MCF 10A (cell line): ENCODE measurements at regions not wholly inside any gene's neighbourhood (a gene's known extent, or its start where the extent isn't known, plus 50 kb on each side); places are given as distances from the start of the nearest gene placed in this dataset.

Experiments used
- BruUV-seq: library from RNA; stranded (reverse); fragments of 400-500 nt; replicated peaks from 2 replicates; lab custom pipeline; 2021; lab: Mats Ljungman, UMichigan
- CTCF ChIA-PET: fragments of 300-600 bp; sonication (Branson Sonifier 250); formaldehyde crosslinking; extraction: SDS; loops from one replicate; lab custom pipeline; 2021; ENCODE audit warnings: antibody characterized with exemption, inconsistent platforms; lab: Yijun Ruan, JAX
- POLR2A ChIA-PET: fragments of 300-600, 350-650 bp; sonication (Branson Sonifier 250); formaldehyde crosslinking; extraction: SDS; loops from one replicate; lab custom pipeline; 2020; ENCODE audit warnings: antibody characterized with exemption, inconsistent platforms; lab: Yijun Ruan, JAX
- DNase-seq: peaks from one replicate; pipeline ENCODE4 v3.0.0-alpha.2; 2018; ENCODE audit not compliant: unreplicated experiment
- H3K27ac Mint-ChIP-seq: one replicate; pipeline ENCODE4 v1.8.0; 2022; ENCODE audit warnings: mild to moderate bottlenecking, low read depth, mixed read lengths; ENCODE audit not compliant: unreplicated experiment
- H3K27me3 Mint-ChIP-seq: one replicate; pipeline ENCODE4 v1.8.0; 2022; ENCODE audit warnings: mixed read lengths; ENCODE audit not compliant: insufficient read depth, unreplicated experiment
- H3K36me3 Mint-ChIP-seq: one replicate; pipeline ENCODE4 v1.8.0; 2022; ENCODE audit warnings: mild to moderate bottlenecking, moderate library complexity, mixed read lengths; ENCODE audit not compliant: insufficient read depth, unreplicated experiment
- H3K4me1 Mint-ChIP-seq: one replicate; pipeline ENCODE4 v1.8.0; 2022; ENCODE audit warnings: mixed read lengths; ENCODE audit not compliant: insufficient read depth, unreplicated experiment
- H3K4me3 Mint-ChIP-seq: one replicate; pipeline ENCODE4 v1.8.0; 2022; ENCODE audit warnings: mild to moderate bottlenecking, moderate library complexity, mixed read lengths; ENCODE audit not compliant: unreplicated experiment
- H3K9me3 Mint-ChIP-seq: one replicate; pipeline ENCODE4 v1.8.0; 2022; ENCODE audit warnings: mixed read lengths; ENCODE audit not compliant: unreplicated experiment
- CTCF ChIP-seq: fragments of 200-600 bp; IDR thresholded peaks from one replicate; pipeline ENCODE4 v1.8.0; 2022; ENCODE audit warnings: antibody characterized with exemption, mild to moderate bottlenecking; ENCODE audit not compliant: unreplicated experiment
- intact Hi-C: fragments of 100-400 bp; cut with micrococcal nuclease; formaldehyde crosslinking; loops from 2 replicates; pipeline ENCODE4 v1.14.1; 2022

- intact Hi-C loops = no loop called here
- H3K9me3 Mint-ChIP-seq = peaks cover 13% of the 10 kb centered on the region
- CTCF ChIA-PET = no interaction called here
- H3K4me3 Mint-ChIP-seq = no peak overlapping the region
- POLR2A ChIA-PET = no interaction called here
- DNase-seq = no peak
- no peak for TF ChIP-seq CTCF
- H3K4me1 Mint-ChIP-seq = no peaks in the 10 kb centered on the region
- H3K27ac Mint-ChIP-seq = no peak overlapping the region
- no TSS peak for BruUV-seq
- H3K27me3 Mint-ChIP-seq = no peaks in the 10 kb centered on the region
- H3K36me3 Mint-ChIP-seq = no peaks in the 10 kb centered on the region
Measured at GRCh38 chr11:115959081-115959486, 454.9 kb upstream of the CADM1 start.

GRCh38 chr11:115958089-115959000 lies 454.1 kb upstream of the CADM1 start:
- H3K36me3 Mint-ChIP-seq = no peaks in the 10 kb centered on the region
- no peaks in the 10 kb centered on the region for H3K4me1 Mint-ChIP-seq
- CTCF ChIA-PET = no interaction called here
- intact Hi-C loops = no loop called here
- H3K9me3 Mint-ChIP-seq = peaks cover 13% of the 10 kb centered on the region
- no peak for DNase-seq
- TF ChIP-seq CTCF = no peak
- BruUV-seq = no TSS peak
- H3K4me3 Mint-ChIP-seq = no peak overlapping the region
- POLR2A ChIA-PET = no interaction called here
- no peak overlapping the region for H3K27ac Mint-ChIP-seq
- no peaks in the 10 kb centered on the region for H3K27me3 Mint-ChIP-seq

- H3K4me1 Mint-ChIP-seq = no peaks in the 10 kb centered on the region
- ChIA-PET CTCF (interaction anchor here (0.6 kb wide), 1 partner anchor 28 kb away, joined by 3 read pairs; no protein-coding TSS in a partner anchor), POLR2A (no interaction called here)
- TF ChIP-seq CTCF = no peak
- intact Hi-C loops = no loop called here
- H3K27ac Mint-ChIP-seq = no peak overlapping the region
- no peak overlapping the region for H3K4me3 Mint-ChIP-seq
- H3K27me3 Mint-ChIP-seq = no peaks in the 10 kb centered on the region
- H3K36me3 Mint-ChIP-seq = no peaks in the 10 kb centered on the region
- BruUV-seq = no TSS peak
- peaks cover 21% of the 10 kb centered on the region for H3K9me3 Mint-ChIP-seq
- DNase-seq = no peak
Measured at GRCh38 chr11:115955803-115956202, 451.6 kb upstream of the CADM1 start.

GRCh38 chr11:115950660-115951059 lies 446.4 kb upstream of the CADM1 start:
- Mint-ChIP-seq H3K4me3 (no peak overlapping the region), H3K9me3 (peaks cover 35% of the 10 kb centered on the region), H3K27ac (no peak overlapping the region), H3K36me3 (no peaks in the 10 kb centered on the region), H3K27me3 (no peaks in the 10 kb centered on the region), H3K4me1 (no peaks in the 10 kb centered on the region)
- intact Hi-C loops = no loop called here
- ChIA-PET POLR2A (no interaction called here), CTCF (interaction anchor here (0.7 kb wide), 1 partner anchor 850 kb away, joined by 3 read pairs; no protein-coding TSS in a partner anchor)
- TF ChIP-seq CTCF = no peak
- no peak for DNase-seq
- BruUV-seq = no TSS peak
